HCT116 (cell line): ENCODE measurements at regions not wholly inside any gene's neighbourhood (a gene's known extent, or its start where the extent isn't known, plus 50 kb on each side); places are given as distances from the start of the nearest gene placed in this dataset.

Experiments used
- ATAC-seq: fragments of 200-7000 bp; cut with Tn5 transposase; 2 replicates; pipeline ENCODE4 v1.9.1; 2020; ENCODE audit warnings: mild to moderate bottlenecking, moderate library complexity
- BruUV-seq: library from RNA; stranded (reverse); fragments of 400-500 nt; replicated peaks from 2 replicates; lab custom pipeline; 2021; lab: Mats Ljungman, UMichigan
- CTCF ChIA-PET: fragments of 300-600 bp; sonication (Branson Sonifier 250); formaldehyde crosslinking; loops from one replicate; lab custom pipeline; 2021; ENCODE audit warnings: antibody characterized with exemption; lab: Charles Lee
- POLR2A ChIA-PET: fragments of 300-600, 350-600 bp; sonication (Branson Sonifier 250); formaldehyde crosslinking; loops from one replicate; lab custom pipeline; 2021; ENCODE audit warnings: antibody characterized with exemption; lab: Charles Lee
- RAD21 ChIA-PET, 2 experiments: fragments of 300-600 bp; sonication (Branson Sonifier 250); formaldehyde crosslinking; loops; one replicate each; lab custom pipeline; 2023; ENCODE audit warnings: low total read pairs in 2 of 2; ENCODE audit not compliant: uncharacterized antibody in 2 of 2, unreplicated experiment in 2 of 2, low non-redundant PET in 1 of 2; lab: Charles Lee
- DNase-seq: peaks from one replicate; pipeline ENCODE4 v3.0.0-alpha.2; 2010; ENCODE audit warnings: low read depth, low spot score
- H2AFZ ChIP-seq: fragments of 200-600 bp; shearing (Covaris generic), sonication (generic); 2 replicates; pipeline ENCODE4 v1.6.1; 2017; ENCODE audit warnings: low read depth, mixed run types, mixed read lengths, antibody characterized with exemption, low read length; ENCODE audit not compliant: poor library complexity, severe bottlenecking
- H3K27ac ChIP-seq: 2 replicates; pipeline ENCODE4 v1.5.1; 2012; ENCODE audit warnings: low read depth, low read length
- H3K27me3 ChIP-seq: fragments of 200-600 bp; sonication (generic); 2 replicates; pipeline ENCODE4 v1.6.1; 2016; ENCODE audit warnings: mixed run types, low read length, mixed read lengths; ENCODE audit not compliant: insufficient read depth
- H3K36me3 ChIP-seq, 2 experiments: fragments of 200-500 bp in 1 of 2; fragments of 200-600 bp in 1 of 2; sonication (Bioruptor generic) in 1 of 2; sonication (generic) in 1 of 2; 2 replicates each; pipeline versions ENCODE4 v1.5.1 to v1.6.1; 2014 to 2016; ENCODE audit warnings: low read length in 2 of 2, inconsistent platforms in 1 of 2, mixed read lengths in 1 of 2, mixed run types in 1 of 2; ENCODE audit not compliant: insufficient read depth in 2 of 2, control insufficient read depth in 1 of 2
- H3K4me1 ChIP-seq, 2 experiments: fragments of 200-600 bp in 1 of 2; sonication (generic) in 1 of 2; 2 replicates each; pipeline versions ENCODE4 v1.5.1 to v1.6.1; 2012 to 2017; ENCODE audit warnings: low read length in 2 of 2, inconsistent platforms in 1 of 2, mild to moderate bottlenecking in 1 of 2, mixed read lengths in 1 of 2, mixed run types in 1 of 2, moderate library complexity in 1 of 2; ENCODE audit not compliant: insufficient read depth in 2 of 2, control insufficient read depth in 1 of 2
- H3K4me2 ChIP-seq: fragments of 200-600 bp; sonication (generic); 2 replicates; pipeline ENCODE4 v1.6.1; 2017; ENCODE audit warnings: mixed run types, low read length, mixed read lengths
- H3K4me3 ChIP-seq, 2 experiments: fragments of 200-600 bp in 1 of 2; sonication (generic) in 1 of 2; replicated peaks in 1 of 2; 2 replicates each; pipeline ENCODE4 v1.5.1; 2011 to 2016; ENCODE audit warnings: low read length in 2 of 2, control low read depth in 1 of 2, low read depth in 1 of 2, mild to moderate bottlenecking in 1 of 2, mixed read lengths in 1 of 2, mixed run types in 1 of 2
- H3K79me2 ChIP-seq: fragments of 200-600 bp; sonication (generic); 2 replicates; pipeline ENCODE4 v1.6.1; 2017; ENCODE audit warnings: mild to moderate bottlenecking, mixed run types, low read length, moderate library complexity, mixed read lengths; ENCODE audit not compliant: insufficient read depth
- H3K9ac ChIP-seq: fragments of 200-600 bp; sonication (generic); 2 replicates; pipeline ENCODE4 v1.6.1; 2016; ENCODE audit warnings: low read length, mixed read lengths
- H3K9me2 ChIP-seq: fragments of 200-600 bp; sonication (generic), shearing (Covaris generic); 2 replicates; pipeline ENCODE4 v1.6.1; 2017; ENCODE audit warnings: mixed run types, mild to moderate bottlenecking, moderate library complexity; ENCODE audit not compliant: insufficient read depth
- H3K9me3 ChIP-seq, 2 experiments: fragments of 200-500 bp in 1 of 2; fragments of 200-600 bp in 1 of 2; sonication (Bioruptor generic) in 1 of 2; sonication (generic) in 1 of 2; 2 replicates each; pipeline ENCODE4 v1.6.1; 2014 to 2017; ENCODE audit warnings: low read length in 2 of 2, mixed read lengths in 2 of 2, inconsistent platforms in 1 of 2, low read depth in 1 of 2, mild to moderate bottlenecking in 1 of 2, mixed run types in 1 of 2, moderate library complexity in 1 of 2; ENCODE audit not compliant: control insufficient read depth in 1 of 2, insufficient read depth in 1 of 2
- H4K20me1 ChIP-seq: fragments of 200-600 bp; sonication (generic), shearing (Covaris generic); 2 replicates; pipeline ENCODE4 v1.6.1; 2017; ENCODE audit warnings: mixed run types, mild to moderate bottlenecking, moderate library complexity; ENCODE audit not compliant: insufficient read depth
- CBX3 ChIP-seq: IDR thresholded peaks from 2 replicates; pipeline ENCODE4 v1.6.1; 2012; ENCODE audit warnings: low read depth
- CEBPB ChIP-seq: IDR thresholded peaks from 2 replicates; pipeline ENCODE4 v1.6.1; 2012; ENCODE audit warnings: low read depth
- EGR1 ChIP-seq: IDR thresholded peaks from 2 replicates; pipeline ENCODE4 v1.6.1; 2012; ENCODE audit warnings: low read depth
- ELF1 ChIP-seq: IDR thresholded peaks from 2 replicates; pipeline ENCODE4 v1.6.1; 2012; ENCODE audit warnings: low read depth, borderline replicate concordance
- EZH2 ChIP-seq: fragments of 200-600 bp; sonication (generic); IDR thresholded peaks from 2 replicates; pipeline ENCODE4 v1.6.1; 2017; ENCODE audit warnings: antibody characterized with exemption, mixed run types
- EZH2phosphoT487 ChIP-seq: fragments of 200-600 bp; IDR thresholded peaks from 2 replicates; pipeline ENCODE4 v1.6.1; 2018; ENCODE audit warnings: antibody characterized with exemption, borderline replicate concordance
- FOSL1 ChIP-seq: IDR thresholded peaks from 2 replicates; pipeline ENCODE4 v1.6.1; 2012; ENCODE audit warnings: low read depth
- JUND ChIP-seq: IDR thresholded peaks from 2 replicates; pipeline ENCODE4 v1.6.1; 2012
- POLR2A ChIP-seq: IDR thresholded peaks from 2 replicates; pipeline ENCODE4 v1.7.0; 2011; ENCODE audit warnings: borderline replicate concordance; ENCODE audit not compliant: insufficient read depth, insufficient read length; ENCODE audit errors: extremely low read depth
- POLR2AphosphoS5 ChIP-seq: IDR thresholded peaks from 2 replicates; pipeline ENCODE4 v1.6.1; 2011; ENCODE audit warnings: mild to moderate bottlenecking, low read depth, low read length, moderate library complexity
- RAD21 ChIP-seq: IDR thresholded peaks from 2 replicates; pipeline ENCODE4 v1.6.1; 2012; ENCODE audit warnings: low read depth, mild to moderate bottlenecking
- SIN3A ChIP-seq: IDR thresholded peaks from 2 replicates; pipeline ENCODE4 v1.6.1; 2012; ENCODE audit warnings: low read depth
- TCF7L2 ChIP-seq: IDR thresholded peaks from 2 replicates; pipeline ENCODE4 v1.7.0; 2011; ENCODE audit warnings: borderline replicate concordance, inconsistent platforms; ENCODE audit not compliant: insufficient read depth, insufficient read length; ENCODE audit errors: extremely low read depth
- YY1 ChIP-seq: IDR thresholded peaks from 2 replicates; pipeline ENCODE4 v1.6.1; 2011; ENCODE audit warnings: low read length, low read depth, moderate library complexity, mild to moderate bottlenecking; ENCODE audit not compliant: insufficient replicate concordance; ENCODE audit errors: extremely low read depth
- ZFX ChIP-seq: fragments of 450-650 bp; IDR thresholded peaks from 2 replicates; pipeline ENCODE4 v1.6.1; 2017
- intact Hi-C: fragments of 100-400 bp; cut with micrococcal nuclease; formaldehyde crosslinking; loops from 2 replicates; pipeline ENCODE4 v1.10.0; 2022
- TF ChIP-seq, protein P1 (sequence below): IDR thresholded peaks from 2 replicates; pipeline ENCODE4 v1.6.1; 2012
- TF ChIP-seq, protein P2 (sequence below): IDR thresholded peaks from 2 replicates; pipeline ENCODE4 v1.6.1; 2012; ENCODE audit warnings: low read depth
- TF ChIP-seq, protein P3 (sequence below), 3 experiments: fragments of 200-600 bp in 1 of 3; sonication (generic) in 1 of 3; IDR thresholded peaks in 2 of 3; conservative IDR thresholded peaks in 1 of 3; 2 replicates each; pipeline ENCODE4 v1.5.1; 2012 to 2017; ENCODE audit warnings: low read depth in 2 of 3, low read length in 2 of 3, antibody characterized with exemption in 1 of 3, borderline replicate concordance in 1 of 3, control low read depth in 1 of 3, mild to moderate bottlenecking in 1 of 3, mixed read lengths in 1 of 3, mixed run types in 1 of 3, moderate library complexity in 1 of 3; ENCODE audit not compliant: insufficient read depth in 1 of 3
- TF ChIP-seq, protein P4 (sequence below): IDR thresholded peaks from 2 replicates; pipeline ENCODE4 v1.6.1; 2012
- TF ChIP-seq, protein P5 (sequence below): IDR thresholded peaks from 2 replicates; pipeline ENCODE4 v1.6.1; 2011; ENCODE audit warnings: mild to moderate bottlenecking, low read length, moderate library complexity; ENCODE audit not compliant: insufficient replicate concordance; ENCODE audit errors: extremely low read depth

DNA sequence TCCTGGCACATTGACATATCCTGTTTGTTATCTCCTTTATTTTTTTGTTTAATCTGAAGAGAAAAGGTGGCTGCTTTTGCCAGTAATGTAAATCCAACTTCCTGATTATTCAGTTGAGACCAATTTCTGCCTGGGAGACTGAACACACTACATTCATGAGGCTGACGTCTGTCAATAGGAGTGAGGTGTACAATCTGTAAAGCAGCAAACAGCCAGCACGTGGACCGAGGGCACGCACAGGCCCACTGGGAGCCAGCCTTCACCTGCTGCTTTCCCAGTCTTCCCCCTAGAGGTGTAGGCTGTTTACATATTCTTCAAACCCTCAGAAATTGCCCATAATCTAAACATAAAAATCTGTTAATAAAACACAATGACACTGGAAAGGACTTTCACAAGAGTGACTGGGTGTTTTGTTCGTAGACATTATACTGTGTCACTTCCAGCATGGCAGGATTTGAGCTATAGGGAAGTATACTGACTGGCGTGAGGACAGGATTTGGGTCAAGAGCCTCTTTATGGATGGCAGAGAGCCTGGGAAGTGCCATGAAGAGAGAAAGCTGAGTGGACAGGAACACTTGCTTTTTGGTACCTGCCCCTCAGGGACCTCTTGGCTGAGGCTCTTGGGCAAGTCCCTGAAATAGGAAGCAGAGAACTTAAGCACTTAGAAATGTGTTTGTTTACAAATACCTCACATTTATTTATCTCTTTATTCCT lies 552.9 kb upstream of the CAMK1G start:
- intact Hi-C loops = no loop called here
- Histone ChIP-seq H3K27me3 (no peaks in the 10 kb centered on the region), H3K9ac (no peak overlapping the region), H3K4me3 (no peak overlapping the region), H3K79me2 (no peaks in the 10 kb centered on the region), H3K27ac (no peak overlapping the region), H3K9me2 (no peaks in the 10 kb centered on the region), H3K4me1 (no peaks in the 10 kb centered on the region), H3K4me2 (no peak overlapping the region), H3K9me3 (no peaks in the 10 kb centered on the region), H4K20me1 (no peaks in the 10 kb centered on the region), H2AFZ (no peak overlapping the region), H3K36me3 (no peaks in the 10 kb centered on the region)
- ChIA-PET CTCF (no interaction called here), RAD21 (no interaction called here), POLR2A (no interaction called here)
- BruUV-seq = no TSS peak
- no peak for DNase-seq
- TF ChIP-seq FOSL1 (no peak), CEBPB (no peak), CBX3 (no peak), EZH2 (no peak), YY1 (no peak), TCF7L2 (no peak), SIN3A (no peak), POLR2AphosphoS5 (no peak), EZH2phosphoT487 (no peak), EGR1 (no peak), RAD21 (no peak), ZFX (no peak), JUND (no peak), ELF1 (no peak), POLR2A (no peak)
- TF ChIP-seq, protein P1, sequence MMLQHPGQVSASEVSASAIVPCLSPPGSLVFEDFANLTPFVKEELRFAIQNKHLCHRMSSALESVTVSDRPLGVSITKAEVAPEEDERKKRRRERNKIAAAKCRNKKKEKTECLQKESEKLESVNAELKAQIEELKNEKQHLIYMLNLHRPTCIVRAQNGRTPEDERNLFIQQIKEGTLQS = no peak
- TF ChIP-seq, protein P2, sequence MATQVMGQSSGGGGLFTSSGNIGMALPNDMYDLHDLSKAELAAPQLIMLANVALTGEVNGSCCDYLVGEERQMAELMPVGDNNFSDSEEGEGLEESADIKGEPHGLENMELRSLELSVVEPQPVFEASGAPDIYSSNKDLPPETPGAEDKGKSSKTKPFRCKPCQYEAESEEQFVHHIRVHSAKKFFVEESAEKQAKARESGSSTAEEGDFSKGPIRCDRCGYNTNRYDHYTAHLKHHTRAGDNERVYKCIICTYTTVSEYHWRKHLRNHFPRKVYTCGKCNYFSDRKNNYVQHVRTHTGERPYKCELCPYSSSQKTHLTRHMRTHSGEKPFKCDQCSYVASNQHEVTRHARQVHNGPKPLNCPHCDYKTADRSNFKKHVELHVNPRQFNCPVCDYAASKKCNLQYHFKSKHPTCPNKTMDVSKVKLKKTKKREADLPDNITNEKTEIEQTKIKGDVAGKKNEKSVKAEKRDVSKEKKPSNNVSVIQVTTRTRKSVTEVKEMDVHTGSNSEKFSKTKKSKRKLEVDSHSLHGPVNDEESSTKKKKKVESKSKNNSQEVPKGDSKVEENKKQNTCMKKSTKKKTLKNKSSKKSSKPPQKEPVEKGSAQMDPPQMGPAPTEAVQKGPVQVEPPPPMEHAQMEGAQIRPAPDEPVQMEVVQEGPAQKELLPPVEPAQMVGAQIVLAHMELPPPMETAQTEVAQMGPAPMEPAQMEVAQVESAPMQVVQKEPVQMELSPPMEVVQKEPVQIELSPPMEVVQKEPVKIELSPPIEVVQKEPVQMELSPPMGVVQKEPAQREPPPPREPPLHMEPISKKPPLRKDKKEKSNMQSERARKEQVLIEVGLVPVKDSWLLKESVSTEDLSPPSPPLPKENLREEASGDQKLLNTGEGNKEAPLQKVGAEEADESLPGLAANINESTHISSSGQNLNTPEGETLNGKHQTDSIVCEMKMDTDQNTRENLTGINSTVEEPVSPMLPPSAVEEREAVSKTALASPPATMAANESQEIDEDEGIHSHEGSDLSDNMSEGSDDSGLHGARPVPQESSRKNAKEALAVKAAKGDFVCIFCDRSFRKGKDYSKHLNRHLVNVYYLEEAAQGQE = no peak
- TF ChIP-seq, protein P3, sequence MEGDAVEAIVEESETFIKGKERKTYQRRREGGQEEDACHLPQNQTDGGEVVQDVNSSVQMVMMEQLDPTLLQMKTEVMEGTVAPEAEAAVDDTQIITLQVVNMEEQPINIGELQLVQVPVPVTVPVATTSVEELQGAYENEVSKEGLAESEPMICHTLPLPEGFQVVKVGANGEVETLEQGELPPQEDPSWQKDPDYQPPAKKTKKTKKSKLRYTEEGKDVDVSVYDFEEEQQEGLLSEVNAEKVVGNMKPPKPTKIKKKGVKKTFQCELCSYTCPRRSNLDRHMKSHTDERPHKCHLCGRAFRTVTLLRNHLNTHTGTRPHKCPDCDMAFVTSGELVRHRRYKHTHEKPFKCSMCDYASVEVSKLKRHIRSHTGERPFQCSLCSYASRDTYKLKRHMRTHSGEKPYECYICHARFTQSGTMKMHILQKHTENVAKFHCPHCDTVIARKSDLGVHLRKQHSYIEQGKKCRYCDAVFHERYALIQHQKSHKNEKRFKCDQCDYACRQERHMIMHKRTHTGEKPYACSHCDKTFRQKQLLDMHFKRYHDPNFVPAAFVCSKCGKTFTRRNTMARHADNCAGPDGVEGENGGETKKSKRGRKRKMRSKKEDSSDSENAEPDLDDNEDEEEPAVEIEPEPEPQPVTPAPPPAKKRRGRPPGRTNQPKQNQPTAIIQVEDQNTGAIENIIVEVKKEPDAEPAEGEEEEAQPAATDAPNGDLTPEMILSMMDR (IDR thresholded peaks at IDR 0.05 in 2 of 3, conservative IDR thresholded peaks at IDR 0.05 in 1 of 3; ENCODE audit: borderline replicate concordance in 1 of 3, insufficient read depth in 1 of 3, low read depth in 2 of 3, low read length in 2 of 3) = no peak
- TF ChIP-seq, protein P4, sequence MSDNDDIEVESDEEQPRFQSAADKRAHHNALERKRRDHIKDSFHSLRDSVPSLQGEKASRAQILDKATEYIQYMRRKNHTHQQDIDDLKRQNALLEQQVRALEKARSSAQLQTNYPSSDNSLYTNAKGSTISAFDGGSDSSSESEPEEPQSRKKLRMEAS = no peak
- TF ChIP-seq, protein P5, sequence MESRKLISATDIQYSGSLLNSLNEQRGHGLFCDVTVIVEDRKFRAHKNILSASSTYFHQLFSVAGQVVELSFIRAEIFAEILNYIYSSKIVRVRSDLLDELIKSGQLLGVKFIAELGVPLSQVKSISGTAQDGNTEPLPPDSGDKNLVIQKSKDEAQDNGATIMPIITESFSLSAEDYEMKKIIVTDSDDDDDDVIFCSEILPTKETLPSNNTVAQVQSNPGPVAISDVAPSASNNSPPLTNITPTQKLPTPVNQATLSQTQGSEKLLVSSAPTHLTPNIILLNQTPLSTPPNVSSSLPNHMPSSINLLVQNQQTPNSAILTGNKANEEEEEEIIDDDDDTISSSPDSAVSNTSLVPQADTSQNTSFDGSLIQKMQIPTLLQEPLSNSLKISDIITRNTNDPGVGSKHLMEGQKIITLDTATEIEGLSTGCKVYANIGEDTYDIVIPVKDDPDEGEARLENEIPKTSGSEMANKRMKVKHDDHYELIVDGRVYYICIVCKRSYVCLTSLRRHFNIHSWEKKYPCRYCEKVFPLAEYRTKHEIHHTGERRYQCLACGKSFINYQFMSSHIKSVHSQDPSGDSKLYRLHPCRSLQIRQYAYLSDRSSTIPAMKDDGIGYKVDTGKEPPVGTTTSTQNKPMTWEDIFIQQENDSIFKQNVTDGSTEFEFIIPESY = no peak
- ATAC-seq = no peak
